HFF-Myc (cell line): ENCODE measurements at regions not wholly inside any gene's neighbourhood (a gene's known extent, or its start where the extent isn't known, plus 50 kb on each side); places are given as distances from the start of the nearest gene placed in this dataset.
"Not testable (repeated sequence)": the region's sequence is repeated elsewhere in the genome, so short reads cannot be mapped to it uniquely, and the experiment has no call there.

ENCODE experiments used
- DNase-seq: peaks from one replicate; pipeline ENCODE4 v3.0.0-alpha.2; 2011; ENCODE audit warnings: low read depth; ENCODE audit errors: extremely low read depth
- H3K4me3 ChIP-seq: replicated peaks from 2 replicates; pipeline ENCODE4 v1.5.1; 2011; ENCODE audit warnings: low read depth, mild to moderate bottlenecking, control low read depth, low read length
- TF ChIP-seq, protein P1 (sequence below): IDR thresholded peaks from 2 replicates; pipeline ENCODE4 v1.5.1; 2012; ENCODE audit warnings: mild to moderate bottlenecking, low read depth, low read length, control low read depth; ENCODE audit errors: missing control alignments

DNA sequence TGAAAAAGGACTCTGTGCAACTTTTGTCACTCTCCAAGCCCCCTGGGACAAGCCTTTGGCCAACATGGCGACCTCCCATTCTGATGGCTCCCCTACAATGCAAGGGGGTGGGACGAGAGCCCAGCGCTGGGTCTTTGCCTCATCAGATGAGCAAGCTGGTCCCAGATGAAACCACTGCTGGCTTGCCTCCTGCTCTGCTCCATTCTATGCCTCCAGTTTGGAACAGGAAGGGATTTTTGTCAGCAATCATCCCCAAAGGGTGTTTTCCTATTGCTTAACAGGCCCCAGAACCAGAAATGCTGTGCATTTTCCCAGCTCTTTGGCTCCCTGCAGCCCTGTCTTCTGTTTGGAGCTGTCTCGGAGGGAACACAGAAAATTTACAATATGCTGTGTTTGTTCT lies 412.7 kb downstream of the MAFB start:
- H3K4me3 ChIP-seq, result no peak overlapping the region
- TF ChIP-seq, protein P1, sequence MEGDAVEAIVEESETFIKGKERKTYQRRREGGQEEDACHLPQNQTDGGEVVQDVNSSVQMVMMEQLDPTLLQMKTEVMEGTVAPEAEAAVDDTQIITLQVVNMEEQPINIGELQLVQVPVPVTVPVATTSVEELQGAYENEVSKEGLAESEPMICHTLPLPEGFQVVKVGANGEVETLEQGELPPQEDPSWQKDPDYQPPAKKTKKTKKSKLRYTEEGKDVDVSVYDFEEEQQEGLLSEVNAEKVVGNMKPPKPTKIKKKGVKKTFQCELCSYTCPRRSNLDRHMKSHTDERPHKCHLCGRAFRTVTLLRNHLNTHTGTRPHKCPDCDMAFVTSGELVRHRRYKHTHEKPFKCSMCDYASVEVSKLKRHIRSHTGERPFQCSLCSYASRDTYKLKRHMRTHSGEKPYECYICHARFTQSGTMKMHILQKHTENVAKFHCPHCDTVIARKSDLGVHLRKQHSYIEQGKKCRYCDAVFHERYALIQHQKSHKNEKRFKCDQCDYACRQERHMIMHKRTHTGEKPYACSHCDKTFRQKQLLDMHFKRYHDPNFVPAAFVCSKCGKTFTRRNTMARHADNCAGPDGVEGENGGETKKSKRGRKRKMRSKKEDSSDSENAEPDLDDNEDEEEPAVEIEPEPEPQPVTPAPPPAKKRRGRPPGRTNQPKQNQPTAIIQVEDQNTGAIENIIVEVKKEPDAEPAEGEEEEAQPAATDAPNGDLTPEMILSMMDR, result no peak
- DNase-seq, result no peak

DNA sequence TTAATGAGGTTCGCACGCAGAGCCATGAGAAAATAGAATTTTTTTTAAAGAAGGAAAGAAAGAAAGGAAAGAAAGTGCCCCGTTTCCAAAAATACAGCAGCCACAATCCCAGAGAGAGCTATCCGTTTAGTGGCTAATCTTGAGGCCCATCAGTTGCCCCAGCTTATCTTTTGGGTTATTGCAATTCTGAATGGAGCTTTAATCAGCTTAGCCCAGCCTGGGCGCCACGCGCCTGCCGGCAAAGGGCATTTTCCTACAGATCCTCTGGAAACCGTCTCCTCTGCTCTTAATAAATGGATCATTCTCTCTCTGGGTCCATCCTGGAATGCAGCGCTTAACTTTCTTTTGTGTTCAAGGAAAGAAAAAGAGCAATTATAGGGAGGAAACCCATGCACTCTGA lies 413.3 kb downstream of the MAFB start:
- TF ChIP-seq, protein P1, result no peak
- DNase-seq, result no peak
- no peak overlapping the region for H3K4me3 ChIP-seq

DNA sequence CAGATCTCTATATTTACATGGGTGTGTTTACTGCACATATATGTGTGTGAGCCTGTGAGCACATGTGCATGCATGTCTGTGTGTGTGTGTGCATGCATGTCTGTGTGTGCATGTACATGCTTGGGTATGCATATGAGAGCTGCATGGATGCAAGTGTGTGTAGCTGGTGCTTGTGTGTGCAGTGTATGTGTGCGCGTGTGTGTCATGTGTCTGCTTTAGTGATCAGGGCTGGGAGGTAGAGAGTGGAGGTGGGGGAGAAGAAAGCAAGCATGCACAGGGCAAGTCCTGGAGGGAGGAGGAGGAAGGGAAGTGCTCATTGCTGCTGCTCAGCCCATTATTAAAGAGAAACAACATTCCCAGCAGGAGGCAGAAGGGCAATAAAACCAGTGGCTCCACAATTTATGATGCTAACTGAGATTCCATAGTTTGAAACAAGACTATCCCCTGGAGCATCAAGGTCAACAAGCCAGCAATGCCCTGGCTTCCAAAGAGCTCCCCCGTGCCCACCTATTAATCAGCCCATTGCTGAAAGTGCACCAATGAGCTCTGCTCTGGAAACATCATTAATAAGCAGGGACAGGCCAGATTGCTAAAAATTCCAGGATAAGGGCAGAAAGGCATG lies 414.0 kb downstream of the MAFB start:
- no peak overlapping the region for H3K4me3 ChIP-seq
- DNase-seq, result no peak
- TF ChIP-seq, protein P1, result no peak

DNA sequence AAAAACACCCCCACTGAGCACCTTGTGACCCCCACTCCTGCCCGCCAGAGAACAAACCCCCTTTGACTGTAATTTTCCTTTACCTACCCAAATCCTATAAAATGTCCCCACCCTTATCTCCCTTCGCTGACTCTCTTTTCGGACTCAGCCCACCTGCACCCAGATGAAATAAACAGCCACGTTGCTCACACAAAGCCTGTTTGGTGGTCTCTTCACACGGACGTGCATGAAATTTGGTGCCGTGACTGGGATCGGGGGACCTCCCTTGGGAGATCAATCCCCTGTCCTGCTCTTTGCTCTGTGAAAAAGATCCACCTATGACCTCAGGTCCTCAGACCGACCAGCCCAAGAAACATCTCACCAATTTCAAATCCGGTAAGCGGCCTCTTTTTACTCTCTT lies 419.8 kb downstream of the MAFB start:
- DNase-seq, result not testable (repeated sequence)

DNA sequence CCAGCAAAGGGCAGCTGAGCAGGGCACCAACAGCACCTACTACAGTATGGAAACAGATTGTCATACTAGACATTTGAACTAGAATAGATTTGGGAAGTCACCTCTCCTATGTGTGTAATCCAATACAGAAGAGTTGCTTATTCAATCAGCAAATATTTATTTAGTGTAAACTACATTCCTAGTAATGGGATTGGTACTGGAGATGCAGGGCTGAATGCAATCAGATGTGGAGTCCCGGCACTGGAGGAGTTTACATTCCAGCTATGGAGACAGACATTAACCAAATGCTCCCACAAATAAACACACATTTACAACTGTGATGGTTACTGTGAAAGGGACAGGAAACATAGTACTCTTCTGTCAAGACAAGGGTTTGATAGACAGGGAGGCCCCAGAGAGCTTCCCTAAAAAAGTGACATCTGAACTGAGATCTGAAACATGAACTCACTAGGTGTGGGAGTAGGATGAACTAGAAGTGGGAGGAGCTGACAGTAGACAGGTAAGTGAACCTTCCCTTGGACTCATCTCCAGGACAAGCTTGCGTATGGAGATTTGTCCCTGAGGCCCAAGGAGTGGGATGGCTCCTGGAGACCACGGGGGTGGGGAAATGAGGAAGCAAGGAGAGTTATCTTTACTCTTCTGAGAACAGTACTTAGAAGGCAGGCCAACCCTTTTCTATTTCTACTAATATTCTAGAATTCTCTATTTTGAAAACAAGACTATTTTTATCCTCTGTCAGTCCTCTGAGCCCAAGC lies 420.5 kb downstream of the MAFB start:
- H3K4me3 ChIP-seq, result no peak overlapping the region
- no peak for DNase-seq
- TF ChIP-seq, protein P1, result no peak

More for the DNA sequence above, 419.8 kb downstream of the MAFB start:
- H3K4me3 ChIP-seq, result not testable (repeated sequence)

DNA sequence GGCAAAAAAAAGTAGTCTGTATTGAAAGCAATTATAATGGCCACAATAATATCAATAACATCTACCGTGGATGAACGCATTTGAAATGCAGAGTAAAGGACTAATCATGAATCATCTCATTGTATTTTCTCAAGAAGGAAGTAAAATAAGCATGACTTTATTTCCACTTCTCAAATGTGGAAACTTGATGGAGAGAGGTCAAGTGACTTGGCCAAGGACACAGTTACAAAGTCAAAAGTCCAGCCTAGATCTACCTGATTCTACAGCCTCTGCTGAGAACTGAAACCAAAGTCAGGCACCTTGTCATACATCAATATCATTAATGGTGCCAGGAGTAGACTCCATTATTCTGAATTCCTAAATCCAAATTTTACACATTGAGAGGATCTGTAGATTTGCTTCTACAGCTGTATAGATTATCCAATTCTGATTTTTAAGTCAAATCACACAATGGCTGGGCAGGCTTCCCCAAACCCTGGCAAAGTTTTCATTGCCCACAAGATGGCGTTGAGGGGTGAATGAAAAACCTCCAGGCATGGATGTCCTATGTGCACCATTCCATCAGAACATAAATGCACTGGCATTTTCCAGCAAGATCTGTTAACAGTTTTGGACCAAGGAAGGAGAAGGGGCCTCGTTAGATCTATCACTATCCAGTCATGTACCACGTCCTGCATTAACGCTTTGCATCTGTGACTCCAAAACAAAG lies 423.1 kb downstream of the MAFB start:
- no peak for DNase-seq
- TF ChIP-seq, protein P1, result peak; percentile 56
- H3K4me3 ChIP-seq, result no peak overlapping the region

DNA sequence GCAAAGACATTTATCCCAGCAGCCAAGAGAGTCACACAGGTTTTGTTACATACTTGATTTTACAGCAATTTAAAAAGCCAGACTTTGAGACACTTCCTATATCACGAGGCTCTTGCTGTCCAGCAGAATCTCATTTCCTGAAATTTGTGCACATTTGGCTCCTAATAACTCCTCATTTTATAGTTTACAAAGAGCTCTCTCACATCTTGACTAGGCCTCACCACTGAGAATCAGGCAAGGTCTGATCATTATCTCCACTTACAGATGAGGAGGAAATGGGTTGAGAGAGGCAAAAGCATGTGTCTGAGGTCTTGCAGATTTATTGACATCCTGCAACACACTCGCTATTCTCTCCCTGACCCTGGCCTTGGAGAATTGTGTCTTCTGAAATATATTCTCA lies 426.8 kb downstream of the MAFB start:
- TF ChIP-seq, protein P1, result no peak
- no peak overlapping the region for H3K4me3 ChIP-seq
- DNase-seq, result no peak
